HL-60 (cell line): ENCODE measurements at regions not wholly inside any gene's neighbourhood (a gene's known extent, or its start where the extent isn't known, plus 50 kb on each side); places are given as distances from the start of the nearest gene placed in this dataset.

Source experiments
- DNase-seq, 2 experiments: peaks; one replicate each; pipeline ENCODE4 v3.0.0-alpha.2; 2010 to 2020; ENCODE audit warnings: low read depth in 1 of 2, low spot score in 1 of 2
- H3K27ac ChIP-seq: fragments of 250-450 bp; sonication (Bioruptor Pico); replicated peaks from 2 replicates; pipeline ENCODE4 v1.5.1; 2020; ENCODE audit warnings: mild to moderate bottlenecking, moderate library complexity
- H3K27me3 ChIP-seq: fragments of 250-450 bp; sonication (Bioruptor Pico); 2 replicates; pipeline ENCODE4 v1.5.1; 2021; ENCODE audit warnings: mild to moderate bottlenecking, moderate library complexity; ENCODE audit not compliant: insufficient read depth, poor library complexity, severe bottlenecking
- H3K4me3 ChIP-seq: replicated peaks from 2 replicates; pipeline ENCODE4 v1.5.1; 2011; ENCODE audit warnings: mild to moderate bottlenecking, control low read depth, low read length; ENCODE audit not compliant: insufficient read depth
- GABPA ChIP-seq: IDR thresholded peaks from 2 replicates; pipeline ENCODE4 v1.6.1; 2012; ENCODE audit warnings: low read depth
- POLR2AphosphoS5 ChIP-seq: IDR thresholded peaks from 2 replicates; pipeline ENCODE4 v1.6.1; 2012; ENCODE audit warnings: low read depth
- SPI1 ChIP-seq: IDR thresholded peaks from 2 replicates; pipeline ENCODE4 v1.6.1; 2012; ENCODE audit warnings: low read depth, mild to moderate bottlenecking, borderline replicate concordance
- TF ChIP-seq, protein P1 (sequence below): IDR thresholded peaks from one replicate; pipeline ENCODE4 v1.5.1; 2011; ENCODE audit warnings: low read length, control low read depth, inconsistent platforms; ENCODE audit not compliant: insufficient read depth
- TF ChIP-seq, protein P2 (sequence below): IDR thresholded peaks from 2 replicates; pipeline ENCODE4 v1.6.1; 2012; ENCODE audit warnings: low read depth; ENCODE audit not compliant: insufficient replicate concordance

GRCh38 chr6:164337925-164338397 is 923.4 kb downstream of the QKI start:
- Histone ChIP-seq H3K27ac (no peak overlapping the region), H3K4me3 (no peak overlapping the region), H3K27me3 (no peaks in the 10 kb centered on the region)
- TF ChIP-seq GABPA (no peak), SPI1 (no peak), POLR2AphosphoS5 (no peak)
- TF ChIP-seq, protein P1, sequence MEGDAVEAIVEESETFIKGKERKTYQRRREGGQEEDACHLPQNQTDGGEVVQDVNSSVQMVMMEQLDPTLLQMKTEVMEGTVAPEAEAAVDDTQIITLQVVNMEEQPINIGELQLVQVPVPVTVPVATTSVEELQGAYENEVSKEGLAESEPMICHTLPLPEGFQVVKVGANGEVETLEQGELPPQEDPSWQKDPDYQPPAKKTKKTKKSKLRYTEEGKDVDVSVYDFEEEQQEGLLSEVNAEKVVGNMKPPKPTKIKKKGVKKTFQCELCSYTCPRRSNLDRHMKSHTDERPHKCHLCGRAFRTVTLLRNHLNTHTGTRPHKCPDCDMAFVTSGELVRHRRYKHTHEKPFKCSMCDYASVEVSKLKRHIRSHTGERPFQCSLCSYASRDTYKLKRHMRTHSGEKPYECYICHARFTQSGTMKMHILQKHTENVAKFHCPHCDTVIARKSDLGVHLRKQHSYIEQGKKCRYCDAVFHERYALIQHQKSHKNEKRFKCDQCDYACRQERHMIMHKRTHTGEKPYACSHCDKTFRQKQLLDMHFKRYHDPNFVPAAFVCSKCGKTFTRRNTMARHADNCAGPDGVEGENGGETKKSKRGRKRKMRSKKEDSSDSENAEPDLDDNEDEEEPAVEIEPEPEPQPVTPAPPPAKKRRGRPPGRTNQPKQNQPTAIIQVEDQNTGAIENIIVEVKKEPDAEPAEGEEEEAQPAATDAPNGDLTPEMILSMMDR = no peak
- TF ChIP-seq, protein P2, sequence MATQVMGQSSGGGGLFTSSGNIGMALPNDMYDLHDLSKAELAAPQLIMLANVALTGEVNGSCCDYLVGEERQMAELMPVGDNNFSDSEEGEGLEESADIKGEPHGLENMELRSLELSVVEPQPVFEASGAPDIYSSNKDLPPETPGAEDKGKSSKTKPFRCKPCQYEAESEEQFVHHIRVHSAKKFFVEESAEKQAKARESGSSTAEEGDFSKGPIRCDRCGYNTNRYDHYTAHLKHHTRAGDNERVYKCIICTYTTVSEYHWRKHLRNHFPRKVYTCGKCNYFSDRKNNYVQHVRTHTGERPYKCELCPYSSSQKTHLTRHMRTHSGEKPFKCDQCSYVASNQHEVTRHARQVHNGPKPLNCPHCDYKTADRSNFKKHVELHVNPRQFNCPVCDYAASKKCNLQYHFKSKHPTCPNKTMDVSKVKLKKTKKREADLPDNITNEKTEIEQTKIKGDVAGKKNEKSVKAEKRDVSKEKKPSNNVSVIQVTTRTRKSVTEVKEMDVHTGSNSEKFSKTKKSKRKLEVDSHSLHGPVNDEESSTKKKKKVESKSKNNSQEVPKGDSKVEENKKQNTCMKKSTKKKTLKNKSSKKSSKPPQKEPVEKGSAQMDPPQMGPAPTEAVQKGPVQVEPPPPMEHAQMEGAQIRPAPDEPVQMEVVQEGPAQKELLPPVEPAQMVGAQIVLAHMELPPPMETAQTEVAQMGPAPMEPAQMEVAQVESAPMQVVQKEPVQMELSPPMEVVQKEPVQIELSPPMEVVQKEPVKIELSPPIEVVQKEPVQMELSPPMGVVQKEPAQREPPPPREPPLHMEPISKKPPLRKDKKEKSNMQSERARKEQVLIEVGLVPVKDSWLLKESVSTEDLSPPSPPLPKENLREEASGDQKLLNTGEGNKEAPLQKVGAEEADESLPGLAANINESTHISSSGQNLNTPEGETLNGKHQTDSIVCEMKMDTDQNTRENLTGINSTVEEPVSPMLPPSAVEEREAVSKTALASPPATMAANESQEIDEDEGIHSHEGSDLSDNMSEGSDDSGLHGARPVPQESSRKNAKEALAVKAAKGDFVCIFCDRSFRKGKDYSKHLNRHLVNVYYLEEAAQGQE = no peak
- DNase-seq = no peak

DNA sequence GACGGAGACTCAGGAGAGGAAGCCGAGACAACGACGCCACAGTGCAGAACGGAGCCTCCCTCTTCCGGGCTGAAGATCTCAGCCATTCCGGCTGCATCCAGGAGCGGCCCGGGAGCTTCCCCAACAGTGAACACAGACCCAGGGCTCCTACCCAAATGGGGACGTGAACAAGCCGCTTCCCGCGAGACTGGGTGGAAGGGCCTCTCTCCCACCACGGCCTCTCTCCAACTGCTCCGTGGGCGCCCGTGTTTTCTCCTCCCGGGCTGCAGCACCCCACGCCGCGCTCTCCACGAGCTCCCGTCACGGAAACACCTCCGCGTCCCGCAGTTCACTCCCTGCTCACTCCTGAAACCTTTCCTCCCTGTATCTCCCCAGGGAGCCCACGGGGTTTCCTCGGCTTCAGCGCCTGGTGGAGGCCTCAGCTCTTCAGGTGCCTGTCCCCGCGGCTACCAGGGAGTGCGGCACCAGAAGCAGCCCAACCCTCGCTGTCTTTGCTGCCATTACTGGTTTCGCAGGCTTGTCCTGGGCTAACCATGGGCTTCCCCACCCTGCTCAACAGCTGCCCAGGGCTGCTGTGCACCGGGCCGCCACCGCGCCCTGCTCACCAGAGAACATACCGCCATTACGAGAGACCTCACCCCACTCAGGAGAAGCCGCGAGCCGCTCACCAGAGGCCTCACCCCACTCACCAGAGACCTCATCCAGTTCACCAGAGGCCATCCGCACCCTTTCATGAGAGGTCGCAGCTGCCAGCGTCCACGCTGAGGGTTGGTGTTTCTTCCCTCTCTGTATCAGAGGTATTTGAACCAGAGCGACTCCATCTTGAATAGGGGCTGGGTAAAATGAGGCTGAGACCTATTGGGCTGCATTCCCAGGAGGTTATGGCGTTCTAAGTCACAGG is 922.8 kb downstream of the QKI start:
- H3K4me3 ChIP-seq = no peak overlapping the region
- H3K27ac ChIP-seq = no peak overlapping the region
- no peak for TF ChIP-seq POLR2AphosphoS5
- TF ChIP-seq, protein P2 = no peak
- TF ChIP-seq, protein P1 = no peak
- no peak for TF ChIP-seq GABPA
- TF ChIP-seq SPI1 = no peak
- DNase-seq = no peak
- no peaks in the 10 kb centered on the region for H3K27me3 ChIP-seq

- no peak overlapping the region for H3K27ac ChIP-seq
- no peak overlapping the region for H3K4me3 ChIP-seq
- TF ChIP-seq GABPA = no peak
- no peak for TF ChIP-seq SPI1
- no peak for TF ChIP-seq POLR2AphosphoS5
- TF ChIP-seq, protein P2 = no peak
- TF ChIP-seq, protein P1 = no peak
- DNase-seq = no peak
- H3K27me3 ChIP-seq = no peaks in the 10 kb centered on the region
Measured at GRCh38 chr6:164336455-164336854, 921.9 kb downstream of the QKI start.
